HepG2 (cell line): ENCODE measurements at regions not wholly inside any gene's neighbourhood (a gene's known extent, or its start where the extent isn't known, plus 50 kb on each side); places are given as distances from the start of the nearest gene placed in this dataset.

Experiments
- ATAC-seq: fragments of 200-7000 bp; cut with Tn5 transposase; 3 replicates; pipeline ENCODE4 v1.9.1; 2020; ENCODE audit warnings: mild to moderate bottlenecking, moderate library complexity
- BruUV-seq: library from RNA; stranded (reverse); fragments of 400-500 nt; replicated peaks from 2 replicates; lab custom pipeline; 2021; lab: Mats Ljungman, UMichigan
- CTCF ChIA-PET: fragments of 300-600 bp; formaldehyde crosslinking; extraction: SDS; loops from one replicate; lab custom pipeline; 2021; ENCODE audit warnings: low total read pairs, inconsistent platforms, low intra/inter-chr PET ratio; lab: Yijun Ruan, JAX
- POLR2A ChIA-PET: fragments of 350-600 bp; sonication (Branson Sonifier 250); formaldehyde crosslinking; loops from one replicate; lab custom pipeline; 2020; ENCODE audit warnings: antibody characterized with exemption, inconsistent platforms; lab: Yijun Ruan, JAX
- DNase-seq: peaks from one replicate; pipeline ENCODE4 v3.0.0-alpha.2; 2015; ENCODE audit warnings: low spot score
- FAIRE-seq: peaks from 3 replicates; lab custom pipeline; 2011; peaks lifted over from hg19 to GRCh38; lab: Jason Lieb, UNC
- H2AFZ ChIP-seq: one replicate; pipeline ENCODE4 v1.6.1; 2011; ENCODE audit warnings: low read length, inconsistent platforms
- H3K27ac ChIP-seq: fragments of 300-600 bp; 3 replicates; pipeline ENCODE4 v1.8.0; 2011; ENCODE audit warnings: mixed run types, mild to moderate bottlenecking, mixed read lengths, low read length, inconsistent platforms; ENCODE audit not compliant: insufficient read depth; ENCODE audit errors: extremely low read length
- H3K27me3 ChIP-seq, 2 experiments: fragments of 200-600 bp in 1 of 2; 2 replicates in 1 of 2; 3 replicates in 1 of 2; pipeline versions ENCODE4 v1.6.0 to v1.8.0; 2011; ENCODE audit warnings: low read length in 2 of 2, mild to moderate bottlenecking in 2 of 2, moderate library complexity in 2 of 2, inconsistent platforms in 1 of 2; ENCODE audit not compliant: insufficient read depth in 2 of 2, control insufficient read depth in 1 of 2
- H3K36me3 ChIP-seq, 2 experiments: fragments of 200-600 bp in 1 of 2; replicated peaks in 1 of 2; 2 replicates in 1 of 2; 3 replicates in 1 of 2; pipeline versions ENCODE4 v1.5.1 to v1.8.0; 2011; ENCODE audit warnings: low read length in 2 of 2, inconsistent platforms in 1 of 2; ENCODE audit not compliant: insufficient read depth in 2 of 2, control insufficient read depth in 1 of 2
- H3K4me1 ChIP-seq: 2 replicates; pipeline ENCODE4 v1.5.1; 2012; ENCODE audit warnings: low read length, inconsistent platforms; ENCODE audit not compliant: insufficient read depth
- H3K4me2 ChIP-seq: 2 replicates; pipeline ENCODE4 v1.6.0; 2011; ENCODE audit warnings: low read depth, low read length, inconsistent platforms
- H3K4me3 ChIP-seq, 3 experiments: fragments of 200-600 bp in 1 of 3; sonication (generic), shearing (Covaris generic) in 1 of 3; replicated peaks in 1 of 3; 2 replicates each; pipeline ENCODE4 v1.5.1; 2011 to 2016; ENCODE audit warnings: low read length in 3 of 3, inconsistent platforms in 2 of 3, low read depth in 2 of 3, mild to moderate bottlenecking in 2 of 3, control low read depth in 1 of 3, mixed read lengths in 1 of 3; ENCODE audit not compliant: insufficient read depth in 1 of 3
- H3K79me2 ChIP-seq: one replicate; pipeline ENCODE4 v1.6.1; 2011; ENCODE audit warnings: low read length, inconsistent platforms; ENCODE audit not compliant: insufficient read depth
- H3K9ac ChIP-seq: 2 replicates; pipeline ENCODE4 v1.6.0; 2011; ENCODE audit warnings: mild to moderate bottlenecking, low read depth, low read length, inconsistent platforms; ENCODE audit not compliant: insufficient read depth
- H3K9me3 ChIP-seq: 2 replicates; pipeline ENCODE4 v1.5.1; 2012; ENCODE audit warnings: mild to moderate bottlenecking, low read length
- H4K20me1 ChIP-seq: 2 replicates; pipeline ENCODE4 v1.6.0; 2011; ENCODE audit warnings: inconsistent platforms, mild to moderate bottlenecking, low read length, moderate library complexity; ENCODE audit not compliant: insufficient read depth
- CHD4 ChIP-seq: fragments of 200-600 bp; sonication (generic); IDR thresholded peaks from 2 replicates; pipeline ENCODE4 v1.7.0; 2017; ENCODE audit warnings: mild to moderate bottlenecking, low read length, borderline replicate concordance
- EED ChIP-seq: sonication (generic); formaldehyde crosslinking; IDR thresholded peaks from 2 replicates; pipeline ENCODE4 v1.5.0; 2020; ENCODE audit warnings: mild to moderate bottlenecking, missing genetic modification reagents
- HES4 ChIP-seq: sonication (generic); formaldehyde crosslinking; IDR thresholded peaks from 2 replicates; pipeline ENCODE4 v1.9.0; 2021; ENCODE audit warnings: mild to moderate bottlenecking, missing genetic modification reagents, borderline replicate concordance
- JARID2 ChIP-seq: sonication (generic); formaldehyde crosslinking; IDR thresholded peaks from 2 replicates; pipeline ENCODE4 v1.8.1; 2023; ENCODE audit warnings: missing genetic modification reagents, inconsistent platforms; ENCODE audit not compliant: insufficient replicate concordance
- MAX ChIP-seq: IDR thresholded peaks from 2 replicates; pipeline ENCODE4 v1.6.1; 2012; ENCODE audit warnings: inconsistent platforms
- NR2F2 ChIP-seq: IDR thresholded peaks from 2 replicates; pipeline ENCODE4 v1.6.1; 2012; ENCODE audit warnings: low read depth, inconsistent platforms, borderline replicate concordance
- PAXIP1 ChIP-seq: sonication (generic); formaldehyde crosslinking; conservative IDR thresholded peaks from 2 replicates; pipeline ENCODE4 v1.4.0; 2020; ENCODE audit warnings: mild to moderate bottlenecking, missing genetic modification reagents, moderate library complexity
- SAFB2 ChIP-seq: sonication (generic); formaldehyde crosslinking; IDR thresholded peaks from 2 replicates; pipeline ENCODE4 v1.5.1; 2020; ENCODE audit warnings: missing genetic modification reagents, low read depth, mild to moderate bottlenecking, borderline replicate concordance
- ZBTB7A ChIP-seq: sonication (generic); formaldehyde crosslinking; IDR thresholded peaks from 2 replicates; pipeline ENCODE4 v1.8.0; 2022; ENCODE audit warnings: mild to moderate bottlenecking, missing genetic modification reagents
- ZBTB8A ChIP-seq: sonication (generic); formaldehyde crosslinking; IDR thresholded peaks from 2 replicates; pipeline ENCODE4 v1.4.0; 2020; ENCODE audit warnings: mild to moderate bottlenecking, low read depth, missing genetic modification reagents, borderline replicate concordance
- ZNF335 ChIP-seq: sonication (generic); formaldehyde crosslinking; IDR thresholded peaks from 2 replicates; pipeline ENCODE4 v1.4.0; 2020; ENCODE audit warnings: missing genetic modification reagents
- ZNF572 ChIP-seq: sonication (generic); formaldehyde crosslinking; IDR thresholded peaks from 2 replicates; pipeline ENCODE4 v1.5.1; 2020; ENCODE audit warnings: mild to moderate bottlenecking, missing genetic modification reagents
- ZNF605 ChIP-seq: sonication (generic); formaldehyde crosslinking; IDR thresholded peaks from 2 replicates; pipeline ENCODE4 v1.8.0; 2022; ENCODE audit warnings: mild to moderate bottlenecking, missing genetic modification reagents
- WGBS: methylation state at CpG from one replicate; pipeline ENCODE4 v1.1.6; 2017; ENCODE audit warnings: low lambda C conversion rate; 5-methylcytosine and 5-hydroxymethylcytosine counted together
- in situ Hi-C: cut with HindIII; loops from 2 replicates; pipeline ENCODE4 v1.10.0; 2017; ENCODE audit warnings: low pct_unique_long_range_greater_than_20kb; ENCODE audit not compliant: extremely low pct_ligation_motif_present
- intact Hi-C: fragments of 100-400 bp; cut with micrococcal nuclease; formaldehyde crosslinking; loops from one replicate; pipeline ENCODE4 v1.10.0; 2022; ENCODE audit not compliant: unreplicated experiment
- TF ChIP-seq, protein P1 (sequence below): sonication (generic); formaldehyde crosslinking; IDR thresholded peaks from 2 replicates; pipeline ENCODE4 v1.9.0; 2021; ENCODE audit warnings: missing genetic modification reagents, mild to moderate bottlenecking, borderline replicate concordance
- TF ChIP-seq, protein P2 (sequence below): sonication (generic); formaldehyde crosslinking; IDR thresholded peaks from 2 replicates; pipeline ENCODE4 v1.5.1; 2020; ENCODE audit warnings: mild to moderate bottlenecking, missing genetic modification reagents

- 28% methylated on average over 2 of the region's 2 CpGs for WGBS
- in situ Hi-C loops: no loop called here
- Histone ChIP-seq H3K9me3 (no peaks in the 10 kb centered on the region), H3K4me1 (no peaks in the 10 kb centered on the region), H3K27me3 (peaks cover 0 to 1% of the 10 kb centered on the region in 2 experiments; a peak in 2 of 5 replicates), H3K9ac (no peak overlapping the region), H3K36me3 (no peaks in the 10 kb centered on the region), H3K27ac (no peak overlapping the region), H4K20me1 (no peaks in the 10 kb centered on the region), H3K79me2 (no peaks in the 10 kb centered on the region), H3K4me3 (no peak overlapping the region), H3K4me2 (no peak overlapping the region), H2AFZ (no peak overlapping the region)
- FAIRE-seq (no peak), DNase-seq (no peak), ATAC-seq (no peak)
- intact Hi-C loops: no loop called here
- CTCF ChIA-PET: no interaction called here
- BruUV-seq: no TSS peak
- POLR2A ChIA-PET: no interaction called here
- TF ChIP-seq CHD4: no peak
- no peak for TF ChIP-seq JARID2 (CRISPR knock-in tag)
- TF ChIP-seq HES4 (CRISPR knock-in tag): no peak
- TF ChIP-seq, protein P1, sequence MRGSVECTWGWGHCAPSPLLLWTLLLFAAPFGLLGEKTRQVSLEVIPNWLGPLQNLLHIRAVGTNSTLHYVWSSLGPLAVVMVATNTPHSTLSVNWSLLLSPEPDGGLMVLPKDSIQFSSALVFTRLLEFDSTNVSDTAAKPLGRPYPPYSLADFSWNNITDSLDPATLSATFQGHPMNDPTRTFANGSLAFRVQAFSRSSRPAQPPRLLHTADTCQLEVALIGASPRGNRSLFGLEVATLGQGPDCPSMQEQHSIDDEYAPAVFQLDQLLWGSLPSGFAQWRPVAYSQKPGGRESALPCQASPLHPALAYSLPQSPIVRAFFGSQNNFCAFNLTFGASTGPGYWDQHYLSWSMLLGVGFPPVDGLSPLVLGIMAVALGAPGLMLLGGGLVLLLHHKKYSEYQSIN: no peak
- TF ChIP-seq ZNF335 (CRISPR knock-in tag): no peak
- no peak for TF ChIP-seq PAXIP1
- TF ChIP-seq MAX: no peak
- no peak for TF ChIP-seq ZBTB7A (CRISPR knock-in tag)
- no peak for TF ChIP-seq ZNF572 (CRISPR knock-in tag)
- TF ChIP-seq ZNF605: no peak
- no peak for TF ChIP-seq EED (CRISPR knock-in tag)
- TF ChIP-seq, protein P2, sequence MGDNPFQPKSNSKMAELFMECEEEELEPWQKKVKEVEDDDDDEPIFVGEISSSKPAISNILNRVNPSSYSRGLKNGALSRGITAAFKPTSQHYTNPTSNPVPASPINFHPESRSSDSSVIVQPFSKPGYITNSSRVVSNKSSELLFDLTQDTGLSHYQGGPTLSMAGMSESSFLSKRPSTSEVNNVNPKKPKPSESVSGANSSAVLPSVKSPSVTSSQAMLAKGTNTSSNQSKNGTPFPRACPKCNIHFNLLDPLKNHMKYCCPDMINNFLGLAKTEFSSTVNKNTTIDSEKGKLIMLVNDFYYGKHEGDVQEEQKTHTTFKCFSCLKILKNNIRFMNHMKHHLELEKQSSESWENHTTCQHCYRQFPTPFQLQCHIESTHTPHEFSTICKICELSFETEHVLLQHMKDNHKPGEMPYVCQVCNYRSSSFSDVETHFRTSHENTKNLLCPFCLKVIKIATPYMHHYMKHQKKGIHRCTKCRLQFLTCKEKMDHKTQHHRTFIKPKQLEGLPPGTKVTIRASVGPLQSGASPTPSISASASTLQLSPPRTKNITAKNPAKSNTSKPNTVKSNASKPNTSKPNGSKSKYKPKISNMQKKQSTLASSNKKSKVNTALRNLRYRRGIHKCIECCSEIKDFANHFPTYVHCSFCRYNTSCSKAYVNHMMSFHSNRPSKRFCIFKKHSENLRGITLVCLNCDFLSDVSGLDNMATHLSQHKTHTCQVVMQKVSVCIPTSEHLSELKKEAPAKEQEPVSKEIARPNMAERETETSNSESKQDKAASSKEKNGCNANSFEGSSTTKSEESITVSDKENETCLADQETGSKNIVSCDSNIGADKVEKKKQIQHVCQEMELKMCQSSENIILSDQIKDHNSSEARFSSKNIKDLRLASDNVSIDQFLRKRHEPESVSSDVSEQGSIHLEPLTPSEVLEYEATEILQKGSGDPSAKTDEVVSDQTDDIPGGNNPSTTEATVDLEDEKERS (CRISPR knock-in tag): no peak
- no peak for TF ChIP-seq ZBTB8A
- TF ChIP-seq SAFB2 (CRISPR knock-in tag): no peak
- no peak for TF ChIP-seq NR2F2
Observed at GRCh38 chr2:64298161-64298560, 153.9 kb upstream of the PELI1 start.
